Uterus (tissue), 3 donors: ENCODE measurements at regions not wholly inside any gene's neighbourhood (a gene's known extent, or its start where the extent isn't known, plus 50 kb on each side); places are given as distances from the start of the nearest gene placed in this dataset.

Experiments
- DNase-seq, 2 donors: peaks; one replicate each; pipeline ENCODE4 v3.0.0-alpha.2; 2019 to 2020
- H3K27ac ChIP-seq, 2 donors: fragments of 200-600 bp; sonication (generic); 1 replicate in 1 of 2; 2 replicates in 1 of 2; pipeline ENCODE4 v1.5.1; 2016 to 2018
- H3K27me3 ChIP-seq, 2 donors: fragments of 200-600 bp; sonication (generic); one replicate each; pipeline ENCODE4 v1.5.1; 2018 to 2019; ENCODE audit warnings: control low read depth in 1 of 2
- H3K36me3 ChIP-seq, 2 donors: fragments of 200-600 bp; sonication (generic); one replicate each; pipeline ENCODE4 v1.5.1; 2019; ENCODE audit warnings: control low read depth in 1 of 2
- H3K4me1 ChIP-seq, 2 donors: fragments of 200-600 bp; sonication (generic); one replicate each; pipeline ENCODE4 v1.5.1; 2018 to 2019; ENCODE audit warnings: control low read depth in 1 of 2
- H3K4me3 ChIP-seq, 2 donors: fragments of 200-600 bp; sonication (generic); 1 replicate in 1 of 2; 2 replicates in 1 of 2; pipeline ENCODE4 v1.5.1; 2018 to 2019; ENCODE audit warnings: mild to moderate bottlenecking in 1 of 2
- H3K9me3 ChIP-seq, 2 donors: fragments of 200-600 bp; sonication (generic); one replicate each; pipeline ENCODE4 v1.5.1; 2019; ENCODE audit warnings: control low read depth in 1 of 2
- POLR2A ChIP-seq, 2 donors: fragments of 450-650 bp; IDR thresholded peaks; one replicate each; pipeline ENCODE4 v1.6.1; 2016; ENCODE audit warnings: antibody characterized with exemption in 2 of 2, mild to moderate bottlenecking in 1 of 2, moderate library complexity in 1 of 2
- intact Hi-C: fragments of 100-400 bp; cut with DNase I; formaldehyde crosslinking; loops from one replicate; pipeline ENCODE4 v1.15.1; 2023; ENCODE audit warnings: low total_unique reads
- TF ChIP-seq, protein P1 (sequence below), 4 experiments: fragments of 200-600 bp in 2 of 4; fragments of 450-650 bp in 2 of 4; sonication (generic) in 2 of 4; IDR thresholded peaks; one replicate each; pipeline ENCODE4 v1.5.1; 2016 to 2019; ENCODE audit warnings: antibody characterized with exemption in 4 of 4, mild to moderate bottlenecking in 2 of 4, moderate library complexity in 1 of 4
- donor health status: DM: yes; HTN: yes; CAD: no.

DNA sequence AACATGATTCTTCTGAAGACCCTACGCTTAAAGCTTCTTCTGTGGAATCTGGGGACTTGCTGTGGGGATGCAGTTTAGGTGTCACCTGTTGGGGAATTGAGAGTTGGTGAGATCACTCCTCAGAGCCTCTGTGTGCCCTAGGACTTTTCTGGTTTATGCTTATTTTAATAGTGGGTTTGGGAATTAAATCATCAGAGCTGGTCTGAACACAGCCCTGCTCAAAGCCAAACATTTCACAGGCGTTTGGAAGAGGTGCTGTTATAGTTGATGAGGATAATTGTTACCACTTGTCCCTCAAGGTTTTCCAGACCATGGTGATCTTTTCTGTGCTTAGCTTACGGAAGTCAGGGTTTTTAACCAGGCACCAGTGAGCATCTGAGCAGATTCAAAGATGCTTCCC lies 106.1 kb downstream of the EBLN1 start:
- no peak for DNase-seq
- intact Hi-C loops, result no loop called here
- H3K27me3 ChIP-seq, result no peaks in the 10 kb centered on the region
- H3K27ac ChIP-seq, result no peak overlapping the region
- H3K4me1 ChIP-seq, result no peaks in the 10 kb centered on the region
- H3K4me3 ChIP-seq, result no peak overlapping the region
- no peaks in the 10 kb centered on the region for H3K36me3 ChIP-seq
- TF ChIP-seq, protein P1, sequence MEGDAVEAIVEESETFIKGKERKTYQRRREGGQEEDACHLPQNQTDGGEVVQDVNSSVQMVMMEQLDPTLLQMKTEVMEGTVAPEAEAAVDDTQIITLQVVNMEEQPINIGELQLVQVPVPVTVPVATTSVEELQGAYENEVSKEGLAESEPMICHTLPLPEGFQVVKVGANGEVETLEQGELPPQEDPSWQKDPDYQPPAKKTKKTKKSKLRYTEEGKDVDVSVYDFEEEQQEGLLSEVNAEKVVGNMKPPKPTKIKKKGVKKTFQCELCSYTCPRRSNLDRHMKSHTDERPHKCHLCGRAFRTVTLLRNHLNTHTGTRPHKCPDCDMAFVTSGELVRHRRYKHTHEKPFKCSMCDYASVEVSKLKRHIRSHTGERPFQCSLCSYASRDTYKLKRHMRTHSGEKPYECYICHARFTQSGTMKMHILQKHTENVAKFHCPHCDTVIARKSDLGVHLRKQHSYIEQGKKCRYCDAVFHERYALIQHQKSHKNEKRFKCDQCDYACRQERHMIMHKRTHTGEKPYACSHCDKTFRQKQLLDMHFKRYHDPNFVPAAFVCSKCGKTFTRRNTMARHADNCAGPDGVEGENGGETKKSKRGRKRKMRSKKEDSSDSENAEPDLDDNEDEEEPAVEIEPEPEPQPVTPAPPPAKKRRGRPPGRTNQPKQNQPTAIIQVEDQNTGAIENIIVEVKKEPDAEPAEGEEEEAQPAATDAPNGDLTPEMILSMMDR (IDR thresholded peaks at IDR 0.05), result no peak
- no peak for TF ChIP-seq POLR2A (IDR thresholded peaks at IDR 0.05)
- no peaks in the 10 kb centered on the region for H3K9me3 ChIP-seq

DNA sequence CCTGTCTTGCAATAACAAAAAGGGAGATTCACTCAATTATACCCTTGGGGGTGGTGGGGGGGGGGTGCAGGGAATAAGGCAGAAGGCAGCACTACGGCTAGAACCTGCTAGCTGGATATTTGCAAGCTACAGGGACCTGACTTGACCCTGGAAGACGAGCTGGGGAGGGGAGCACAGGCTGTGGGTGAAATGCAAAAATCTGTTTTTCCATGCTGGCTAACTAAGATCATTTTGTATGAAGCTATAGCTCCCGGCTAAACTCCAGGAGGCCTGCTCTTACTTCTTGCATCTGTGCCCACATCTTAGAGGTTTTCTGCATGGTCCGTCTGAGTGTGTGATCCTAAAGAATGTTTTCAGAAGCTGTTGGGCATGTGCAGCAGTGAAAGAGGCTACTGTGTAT lies 106.6 kb downstream of the EBLN1 start:
- Histone ChIP-seq H3K27ac (no peak overlapping the region), H3K27me3 (no peaks in the 10 kb centered on the region), H3K36me3 (no peaks in the 10 kb centered on the region), H3K4me3 (no peak overlapping the region), H3K4me1 (no peaks in the 10 kb centered on the region), H3K9me3 (no peaks in the 10 kb centered on the region)
- TF ChIP-seq, protein P1 (IDR thresholded peaks at IDR 0.05), result no peak
- TF ChIP-seq POLR2A (IDR thresholded peaks at IDR 0.05), result no peak
- no peak for DNase-seq
- intact Hi-C loops, result no loop called here

DNA sequence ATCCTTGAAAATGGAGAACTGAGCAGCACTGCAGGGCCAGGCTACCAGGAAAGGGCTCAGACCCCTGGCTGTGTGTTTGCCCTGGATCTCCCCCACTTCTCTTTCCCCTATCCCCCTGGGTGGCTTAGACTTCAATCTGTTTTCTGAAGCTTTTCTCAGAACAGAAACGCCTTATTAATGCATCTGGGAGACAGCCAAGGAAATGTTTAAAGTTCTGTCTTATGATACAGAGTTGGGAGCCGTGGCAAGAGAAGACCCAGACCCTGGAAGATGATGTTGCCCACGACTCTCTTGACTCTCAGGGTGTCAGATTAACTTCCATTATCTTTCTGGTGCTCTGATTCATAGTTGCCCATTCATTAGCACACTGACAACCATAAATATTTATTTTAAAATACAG lies 107.1 kb downstream of the EBLN1 start:
- no peak for TF ChIP-seq POLR2A (IDR thresholded peaks at IDR 0.05)
- TF ChIP-seq, protein P1 (IDR thresholded peaks at IDR 0.05), result no peak
- Histone ChIP-seq H3K36me3 (no peaks in the 10 kb centered on the region), H3K27me3 (no peaks in the 10 kb centered on the region), H3K9me3 (no peaks in the 10 kb centered on the region), H3K4me1 (no peaks in the 10 kb centered on the region), H3K27ac (no peak overlapping the region), H3K4me3 (no peak overlapping the region)
- intact Hi-C loops, result no loop called here
- DNase-seq, result no peak

DNA sequence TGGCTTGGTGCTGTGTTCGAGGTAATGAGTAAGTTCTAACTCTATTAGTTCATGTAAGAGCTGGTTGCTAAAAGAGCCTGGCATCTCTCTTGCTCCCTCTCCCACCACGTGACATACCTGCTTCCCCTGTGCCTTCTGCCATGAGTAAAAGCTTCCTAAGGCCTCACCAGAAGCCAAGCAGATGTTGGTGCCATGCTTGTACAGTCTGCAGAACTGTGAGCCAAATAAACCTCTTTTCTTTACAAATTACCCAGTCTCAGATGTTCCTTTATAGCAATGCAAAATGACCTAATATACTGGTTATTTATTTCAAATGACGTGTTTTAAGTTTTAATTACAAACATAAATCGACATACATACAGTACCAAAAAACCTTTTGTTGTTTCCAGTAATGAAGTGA lies 101.7 kb upstream of the DNAJC1 start:
- Histone ChIP-seq H3K36me3 (no peaks in the 10 kb centered on the region), H3K9me3 (no peaks in the 10 kb centered on the region), H3K4me3 (no peak overlapping the region), H3K4me1 (no peaks in the 10 kb centered on the region), H3K27ac (no peak overlapping the region), H3K27me3 (no peaks in the 10 kb centered on the region)
- TF ChIP-seq, protein P1 (IDR thresholded peaks at IDR 0.05), result no peak
- TF ChIP-seq POLR2A (IDR thresholded peaks at IDR 0.05), result no peak
- no peak for DNase-seq
- intact Hi-C loops, result no loop called here

DNA sequence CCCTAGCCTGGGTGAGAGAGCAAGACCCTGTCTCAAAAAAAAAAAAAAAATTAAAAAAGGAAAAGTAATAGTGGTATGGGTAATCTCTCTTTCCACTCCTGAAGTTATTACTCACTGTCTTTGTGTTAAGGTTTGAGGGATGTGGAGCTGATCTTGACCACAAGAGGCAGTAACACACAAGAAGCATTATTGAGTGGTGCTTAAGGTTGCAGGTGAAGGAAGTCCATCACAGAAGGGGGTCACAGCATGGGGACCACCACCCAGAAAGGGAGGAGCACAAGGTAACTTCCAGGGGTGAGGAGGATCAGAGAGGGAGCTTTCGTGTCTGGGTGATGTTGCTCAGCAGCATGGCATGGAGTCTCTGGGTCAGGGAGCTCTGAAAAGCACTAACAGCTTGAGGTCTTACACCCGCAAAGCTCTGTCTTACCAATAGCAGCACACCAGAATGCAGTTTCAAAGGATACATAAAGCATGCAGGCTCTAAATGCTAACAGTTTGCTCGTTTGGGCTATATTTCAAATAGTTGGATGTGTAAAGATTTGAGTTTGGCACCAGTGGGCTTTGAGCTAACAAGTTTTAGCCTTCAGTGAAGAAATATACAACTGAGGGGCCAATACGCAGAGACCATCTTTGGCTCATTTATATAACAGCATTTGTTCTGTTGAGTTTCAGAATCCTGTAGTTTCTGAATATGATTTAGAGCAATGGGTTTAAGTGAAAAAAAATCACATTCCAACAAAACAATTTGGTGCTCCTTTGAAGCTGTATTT lies 100.4 kb upstream of the DNAJC1 start:
- TF ChIP-seq, protein P1 (IDR thresholded peaks at IDR 0.05), result peak in 1 of 4 experiments; percentile 12
- TF ChIP-seq POLR2A (IDR thresholded peaks at IDR 0.05), result no peak
- Histone ChIP-seq H3K27me3 (no peaks in the 10 kb centered on the region), H3K9me3 (no peaks in the 10 kb centered on the region), H3K4me3 (no peak overlapping the region), H3K27ac (no peak overlapping the region), H3K36me3 (no peaks in the 10 kb centered on the region), H3K4me1 (no peaks in the 10 kb centered on the region)
- DNase-seq, result no peak
- intact Hi-C loops, result no loop called here
